ENCODE measurements at regions not wholly inside any gene's neighbourhood (a gene's known extent, or its start where the extent isn't known, plus 50 kb on each side); places are given as distances from the start of the nearest gene placed in this dataset.
A peak's percentile ranks its signal among the peaks of the same experiment; 100 is the strongest.

DNA sequence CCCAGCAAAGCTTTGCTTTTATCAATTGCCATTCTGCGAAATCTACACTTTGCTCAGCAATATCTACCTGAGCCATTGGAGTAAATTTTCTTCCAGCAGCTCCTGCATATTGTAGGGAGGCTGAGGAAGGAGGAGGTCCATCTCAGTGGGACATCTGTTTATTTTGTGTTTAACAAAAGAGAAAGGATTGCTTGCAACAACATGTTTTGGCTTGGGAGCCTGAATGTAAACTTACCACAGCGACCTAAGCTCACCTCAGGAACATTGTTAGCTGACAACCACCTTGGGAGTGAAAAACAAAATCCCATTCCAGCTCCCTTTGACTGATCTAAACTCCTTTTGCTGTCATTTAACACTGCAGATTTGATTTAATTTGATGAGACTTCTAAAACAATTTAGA, 356.1 kb downstream of the SS18 start:
- H3K4me3 ChIP-seq (ENCODE audit: low read length), result no peak overlapping the region
- H3K27ac ChIP-seq (ENCODE audit: low read length), result no peak overlapping the region
- no peak for DNase-seq
- H3K36me3 ChIP-seq (ENCODE audit: control insufficient read depth, insufficient read depth, low read length), result no peaks in the 10 kb centered on the region
- H3K27me3 ChIP-seq (ENCODE audit: control insufficient read depth, insufficient read depth, low read length), result no peaks in the 10 kb centered on the region
- H3K4me1 ChIP-seq (ENCODE audit: control insufficient read depth, insufficient read depth, low read length), result peaks cover 33% of the 10 kb centered on the region
- H3K9me3 ChIP-seq (replicated peaks; ENCODE audit: control insufficient read depth, low read depth, low read length), result peaks cover 11% of the 10 kb centered on the region
- WGBS (ENCODE audit: insufficient coverage), result no CpG with 5 or more reads among the region's 2 CpGs

DNA sequence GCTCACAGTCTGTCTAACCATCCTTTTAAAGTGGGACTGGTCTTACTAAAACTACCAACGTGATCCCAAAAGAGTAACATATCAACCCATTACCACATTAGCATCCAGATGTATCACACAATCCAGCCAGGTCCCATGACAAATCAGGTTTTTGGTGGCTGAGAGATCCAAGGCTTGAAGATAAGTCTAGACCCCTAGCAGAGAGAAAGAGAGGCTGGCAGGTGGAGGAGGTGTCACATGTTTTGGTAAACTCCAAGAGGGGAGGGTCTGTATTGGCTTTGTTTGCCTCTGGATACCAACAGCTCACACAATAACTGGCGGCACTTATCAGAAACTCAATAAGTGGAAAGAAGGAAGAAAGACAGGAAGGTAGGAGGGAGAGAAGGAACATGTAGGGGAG, 357.6 kb downstream of the SS18 start:
- no peak overlapping the region for H3K27ac ChIP-seq (ENCODE audit: low read length)
- H3K4me1 ChIP-seq (ENCODE audit: control insufficient read depth, insufficient read depth, low read length), result peaks cover 27% of the 10 kb centered on the region
- peaks cover 11% of the 10 kb centered on the region for H3K9me3 ChIP-seq (replicated peaks; ENCODE audit: control insufficient read depth, low read depth, low read length)
- H3K36me3 ChIP-seq (ENCODE audit: control insufficient read depth, insufficient read depth, low read length), result no peaks in the 10 kb centered on the region
- DNase-seq, result no peak
- no peak overlapping the region for H3K4me3 ChIP-seq (ENCODE audit: low read length)
- no CpG with 5 or more reads among the region's 2 CpGs for WGBS (ENCODE audit: insufficient coverage)
- H3K27me3 ChIP-seq (ENCODE audit: control insufficient read depth, insufficient read depth, low read length), result no peaks in the 10 kb centered on the region

DNA sequence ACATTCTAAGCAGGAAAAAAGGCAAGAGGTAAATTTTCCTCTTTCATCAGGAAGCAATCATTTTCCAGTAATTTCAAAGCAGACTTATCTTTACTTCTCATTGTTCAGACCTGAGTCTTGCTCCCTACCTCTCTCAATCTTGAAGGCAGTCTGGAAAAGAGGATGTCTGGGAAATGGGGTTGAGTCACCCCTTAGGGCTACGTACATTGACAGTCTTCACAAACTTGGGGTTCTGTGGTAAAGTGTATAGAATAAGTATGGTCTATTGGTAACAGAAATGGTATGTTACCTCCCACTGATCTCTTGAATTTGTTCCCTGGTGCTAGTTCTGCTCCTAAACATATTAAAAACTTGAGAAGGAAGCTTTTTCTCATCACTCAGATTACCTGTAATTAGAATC, 361.3 kb downstream of the SS18 start:
- Histone ChIP-seq H3K4me3 (ENCODE audit: low read length) (no peak overlapping the region), H3K4me1 (ENCODE audit: control insufficient read depth, insufficient read depth, low read length) (peaks cover 13% of the 10 kb centered on the region), H3K27ac (ENCODE audit: low read length) (no peak overlapping the region), H3K9me3 (replicated peaks; ENCODE audit: control insufficient read depth, low read depth, low read length) (peaks cover 11% of the 10 kb centered on the region), H3K27me3 (ENCODE audit: control insufficient read depth, insufficient read depth, low read length) (no peaks in the 10 kb centered on the region), H3K36me3 (ENCODE audit: control insufficient read depth, insufficient read depth, low read length) (no peaks in the 10 kb centered on the region)
- no CpG with 5 or more reads among the region's 1 CpG for WGBS (ENCODE audit: insufficient coverage)
- DNase-seq, result no peak

DNA sequence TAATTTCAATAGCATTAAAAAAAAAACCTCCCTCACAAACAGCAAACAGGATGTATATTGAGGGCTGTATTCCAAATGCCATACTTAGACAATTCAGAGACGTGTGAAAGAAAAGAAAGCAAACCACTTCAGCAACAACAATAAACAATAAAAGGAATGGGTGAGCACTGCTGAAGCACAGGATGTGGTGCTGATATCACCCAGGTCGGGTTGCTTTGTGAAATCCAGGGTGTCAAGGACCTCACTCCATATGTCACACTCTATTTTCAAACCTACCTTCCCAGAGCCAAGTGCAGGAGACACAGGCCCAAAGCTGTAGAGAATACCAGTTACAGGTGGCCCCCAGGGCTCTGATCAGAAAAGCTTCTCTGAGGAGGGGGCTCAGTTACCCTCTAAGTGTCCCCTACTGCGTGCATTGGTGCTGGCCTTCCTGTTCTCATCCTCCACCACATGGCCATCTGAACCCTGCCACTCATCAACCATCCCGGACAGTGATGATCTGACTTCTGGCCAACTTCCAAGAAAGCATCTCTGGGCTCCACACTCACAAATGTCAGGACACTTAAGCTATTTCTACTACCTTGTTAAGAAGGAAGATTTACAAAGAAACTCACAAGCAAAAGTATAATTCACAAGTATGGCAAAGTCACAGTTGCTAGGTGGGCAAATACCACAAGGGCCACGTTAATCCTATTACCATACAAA, 363.0 kb downstream of the SS18 start:
- Histone ChIP-seq H3K9me3 (replicated peaks; ENCODE audit: control insufficient read depth, low read depth, low read length) (peaks cover 13% of the 10 kb centered on the region), H3K4me3 (ENCODE audit: low read length) (no peak overlapping the region), H3K27me3 (ENCODE audit: control insufficient read depth, insufficient read depth, low read length) (no peaks in the 10 kb centered on the region), H3K36me3 (ENCODE audit: control insufficient read depth, insufficient read depth, low read length) (no peaks in the 10 kb centered on the region), H3K27ac (ENCODE audit: low read length) (peak overlapping the region; percentile 49), H3K4me1 (ENCODE audit: control insufficient read depth, insufficient read depth, low read length) (peaks cover 13% of the 10 kb centered on the region)
- peak; percentile 27 for DNase-seq
- WGBS (ENCODE audit: insufficient coverage), result 46% methylated on average over 2 of the region's 5 CpGs

DNA sequence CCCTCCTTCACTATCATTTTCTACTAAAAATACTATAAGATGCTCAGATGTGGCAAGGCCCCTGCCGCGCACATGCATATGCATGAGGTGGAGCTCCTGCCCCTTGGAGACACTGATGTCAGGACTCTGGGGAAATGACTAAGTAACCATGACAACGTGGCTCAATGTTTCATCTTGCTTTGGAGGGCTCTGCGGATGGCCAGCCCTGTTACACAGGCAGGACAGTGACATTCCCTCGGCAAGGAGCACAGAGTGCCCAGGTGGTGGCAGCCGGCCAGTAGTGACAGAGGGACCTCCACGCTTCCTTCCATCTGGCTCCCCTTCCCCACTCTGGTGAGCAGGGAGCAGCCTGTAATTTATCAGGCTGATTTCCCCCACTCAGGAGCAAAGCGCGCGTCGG, 364.1 kb downstream of the SS18 start:
- H3K4me3 ChIP-seq (ENCODE audit: low read length), result no peak overlapping the region
- peaks cover 13% of the 10 kb centered on the region for H3K4me1 ChIP-seq (ENCODE audit: control insufficient read depth, insufficient read depth, low read length)
- peak; percentile 50 for DNase-seq
- no peak overlapping the region for H3K27ac ChIP-seq (ENCODE audit: low read length)
- no peaks in the 10 kb centered on the region for H3K36me3 ChIP-seq (ENCODE audit: control insufficient read depth, insufficient read depth, low read length)
- 25% methylated on average over 5 of the region's 11 CpGs for WGBS (ENCODE audit: insufficient coverage)
- H3K27me3 ChIP-seq (ENCODE audit: control insufficient read depth, insufficient read depth, low read length), result no peaks in the 10 kb centered on the region
- peaks cover 10% of the 10 kb centered on the region for H3K9me3 ChIP-seq (replicated peaks; ENCODE audit: control insufficient read depth, low read depth, low read length)

DNA sequence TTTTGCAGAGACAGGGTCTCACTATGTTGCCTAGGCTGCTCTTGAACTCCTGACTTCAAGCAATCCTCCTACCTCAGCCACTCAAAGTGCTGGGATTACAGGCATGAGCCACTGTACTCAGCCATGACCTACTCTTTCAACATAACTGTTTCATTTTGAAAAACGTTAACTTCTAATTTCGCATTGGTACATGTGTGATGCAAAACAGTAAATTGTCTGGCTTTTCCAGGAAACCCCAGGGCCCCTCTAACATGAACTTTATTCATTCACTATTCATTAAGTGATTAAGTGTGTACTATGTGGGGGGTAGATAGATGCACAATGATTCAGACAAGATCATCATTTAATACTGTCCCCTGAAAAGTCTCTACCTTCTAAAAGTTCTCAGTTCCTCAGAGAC, 364.9 kb downstream of the SS18 start:
- Histone ChIP-seq H3K36me3 (ENCODE audit: control insufficient read depth, insufficient read depth, low read length) (no peaks in the 10 kb centered on the region), H3K27me3 (ENCODE audit: control insufficient read depth, insufficient read depth, low read length) (no peaks in the 10 kb centered on the region), H3K4me3 (ENCODE audit: low read length) (no peak overlapping the region), H3K27ac (ENCODE audit: low read length) (no peak overlapping the region), H3K9me3 (replicated peaks; ENCODE audit: control insufficient read depth, low read depth, low read length) (peaks cover 4% of the 10 kb centered on the region), H3K4me1 (ENCODE audit: control insufficient read depth, insufficient read depth, low read length) (peaks cover 13% of the 10 kb centered on the region)
- no CpG with 5 or more reads among the region's 2 CpGs for WGBS (ENCODE audit: insufficient coverage)
- no peak for DNase-seq

DNA sequence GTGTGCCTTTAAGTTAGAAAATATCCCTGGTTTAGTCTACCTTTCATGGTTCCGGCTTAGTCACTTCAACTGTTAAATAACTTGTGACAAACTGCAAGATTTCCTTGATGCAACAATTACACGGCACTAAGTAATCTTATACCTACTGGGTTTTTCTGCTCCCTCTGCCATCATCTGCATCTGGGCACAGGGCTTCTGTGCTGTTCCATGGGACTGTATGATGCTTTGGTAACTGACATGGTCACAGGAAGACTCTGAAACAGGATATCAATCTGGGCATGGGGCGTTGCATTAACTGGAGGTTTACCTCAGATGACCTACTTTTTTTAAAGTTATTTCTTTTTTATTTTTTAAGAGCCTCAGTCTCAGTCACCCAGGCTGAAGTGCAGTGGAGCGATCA, 365.4 kb downstream of the SS18 start:
- WGBS (ENCODE audit: insufficient coverage), result 79% methylated on average over 2 of the region's 4 CpGs
- no peak for DNase-seq
- Histone ChIP-seq H3K27ac (ENCODE audit: low read length) (no peak overlapping the region), H3K9me3 (replicated peaks; ENCODE audit: control insufficient read depth, low read depth, low read length) (peaks cover 3% of the 10 kb centered on the region), H3K4me3 (ENCODE audit: low read length) (no peak overlapping the region), H3K36me3 (ENCODE audit: control insufficient read depth, insufficient read depth, low read length) (no peaks in the 10 kb centered on the region), H3K4me1 (ENCODE audit: control insufficient read depth, insufficient read depth, low read length) (peaks cover 13% of the 10 kb centered on the region), H3K27me3 (ENCODE audit: control insufficient read depth, insufficient read depth, low read length) (no peaks in the 10 kb centered on the region)

DNA sequence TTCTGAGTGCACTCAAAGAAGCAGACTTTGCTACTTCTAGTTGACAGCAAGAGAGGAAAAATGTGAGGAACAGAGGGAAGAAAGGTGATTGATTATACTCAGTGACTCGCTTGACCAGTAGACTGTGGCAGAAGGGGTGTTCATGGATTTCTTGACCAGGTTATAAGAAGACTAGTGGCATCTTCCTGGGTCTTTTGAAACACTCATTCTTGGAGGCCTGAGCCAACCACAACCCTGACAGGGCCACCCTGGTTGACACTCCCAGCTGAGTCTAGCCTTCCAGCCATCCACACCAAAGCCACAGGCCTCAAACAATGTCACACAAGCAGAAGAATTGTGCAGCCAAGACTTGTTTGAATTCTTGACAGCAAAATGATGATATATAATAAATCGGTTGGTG, 366.3 kb downstream of the SS18 start:
- Histone ChIP-seq H3K27ac (ENCODE audit: low read length) (no peak overlapping the region), H3K4me1 (ENCODE audit: control insufficient read depth, insufficient read depth, low read length) (peaks cover 13% of the 10 kb centered on the region), H3K4me3 (ENCODE audit: low read length) (no peak overlapping the region), H3K36me3 (ENCODE audit: control insufficient read depth, insufficient read depth, low read length) (no peaks in the 10 kb centered on the region), H3K9me3 (replicated peaks; ENCODE audit: control insufficient read depth, low read depth, low read length) (peaks cover 3% of the 10 kb centered on the region), H3K27me3 (ENCODE audit: control insufficient read depth, insufficient read depth, low read length) (no peaks in the 10 kb centered on the region)
- no peak for DNase-seq
- 100% methylated on average over 1 of the region's 2 CpGs for WGBS (ENCODE audit: insufficient coverage)

DNA sequence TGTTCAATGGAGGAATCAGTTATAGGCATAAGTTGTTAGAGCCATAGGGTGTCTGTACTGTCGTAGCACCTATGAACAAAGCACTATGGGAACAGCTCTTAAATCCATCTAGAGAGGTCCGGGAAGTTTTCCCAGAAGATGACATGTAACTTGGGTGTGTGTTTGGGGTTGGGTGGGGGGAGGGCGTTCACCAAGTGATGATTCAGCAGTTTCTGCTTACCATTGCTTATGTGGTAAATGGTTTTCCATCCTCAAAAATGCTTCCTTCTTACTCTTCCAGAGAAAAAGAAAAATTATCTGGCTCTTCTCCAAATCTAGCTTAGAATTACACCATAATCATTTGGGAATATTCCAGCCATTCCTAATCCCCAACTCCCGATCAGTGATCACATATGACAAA, 361.1 kb upstream of the ZNF521 start:
- no peak for DNase-seq
- H3K4me1 ChIP-seq (ENCODE audit: control insufficient read depth, insufficient read depth, low read length), result no peaks in the 10 kb centered on the region
- WGBS (ENCODE audit: insufficient coverage), result no CpG with 5 or more reads among the region's 4 CpGs
- H3K9me3 ChIP-seq (replicated peaks; ENCODE audit: control insufficient read depth, low read depth, low read length), result peaks cover 13% of the 10 kb centered on the region
- no peaks in the 10 kb centered on the region for H3K36me3 ChIP-seq (ENCODE audit: control insufficient read depth, insufficient read depth, low read length)
- H3K4me3 ChIP-seq (ENCODE audit: low read length), result no peak overlapping the region
- no peaks in the 10 kb centered on the region for H3K27me3 ChIP-seq (ENCODE audit: control insufficient read depth, insufficient read depth, low read length)
- no peak overlapping the region for H3K27ac ChIP-seq (ENCODE audit: low read length)

DNA sequence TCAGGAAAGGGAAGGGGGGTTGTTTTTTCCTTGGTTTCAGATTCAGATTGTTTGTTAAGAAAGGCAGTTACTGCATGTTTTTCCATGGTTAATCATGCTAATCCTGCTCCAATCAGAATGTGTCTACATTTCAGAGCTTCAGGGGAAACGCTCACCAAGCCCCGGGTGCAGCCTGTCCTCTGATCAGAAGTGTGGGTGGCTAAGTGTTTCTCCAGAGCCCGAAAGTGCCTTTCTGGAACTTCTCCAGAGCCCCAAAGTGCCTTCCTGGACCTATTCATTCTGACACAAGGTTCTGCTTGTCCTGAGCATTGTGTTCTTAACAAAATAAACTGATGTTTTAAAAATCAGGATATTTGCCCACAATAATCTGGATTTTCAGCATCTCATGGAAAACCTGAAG, 359.0 kb upstream of the ZNF521 start:
- no peak overlapping the region for H3K4me3 ChIP-seq (ENCODE audit: low read length)
- no peak for DNase-seq
- H3K4me1 ChIP-seq (ENCODE audit: control insufficient read depth, insufficient read depth, low read length), result no peaks in the 10 kb centered on the region
- no peaks in the 10 kb centered on the region for H3K36me3 ChIP-seq (ENCODE audit: control insufficient read depth, insufficient read depth, low read length)
- no peaks in the 10 kb centered on the region for H3K27me3 ChIP-seq (ENCODE audit: control insufficient read depth, insufficient read depth, low read length)
- 33% methylated on average over 1 of the region's 3 CpGs for WGBS (ENCODE audit: insufficient coverage)
- H3K27ac ChIP-seq (ENCODE audit: low read length), result no peak overlapping the region
- H3K9me3 ChIP-seq (replicated peaks; ENCODE audit: control insufficient read depth, low read depth, low read length), result peaks cover 10% of the 10 kb centered on the region

DNA sequence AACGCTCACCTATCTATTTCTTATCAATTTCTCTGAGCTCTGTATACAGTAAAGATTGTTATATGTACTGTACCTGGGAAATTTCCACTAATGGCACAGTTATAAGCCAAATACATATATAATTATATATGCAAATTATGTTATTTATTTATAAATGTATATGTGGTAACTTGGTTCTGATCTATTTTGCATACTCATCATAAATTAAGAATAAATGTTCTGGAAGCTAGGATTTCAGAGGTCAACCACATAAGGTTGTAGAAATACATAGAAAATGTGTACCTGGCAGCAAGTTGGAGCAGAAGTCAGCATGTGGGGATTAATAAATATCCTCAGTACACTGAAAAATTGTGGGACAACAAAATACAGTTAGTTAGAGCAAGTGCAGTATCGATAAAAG, 353.7 kb upstream of the ZNF521 start:
- Histone ChIP-seq H3K4me3 (ENCODE audit: low read length) (no peak overlapping the region), H3K27ac (ENCODE audit: low read length) (no peak overlapping the region), H3K9me3 (replicated peaks; ENCODE audit: control insufficient read depth, low read depth, low read length) (no peaks in the 10 kb centered on the region), H3K27me3 (ENCODE audit: control insufficient read depth, insufficient read depth, low read length) (no peaks in the 10 kb centered on the region), H3K36me3 (ENCODE audit: control insufficient read depth, insufficient read depth, low read length) (no peaks in the 10 kb centered on the region), H3K4me1 (ENCODE audit: control insufficient read depth, insufficient read depth, low read length) (peaks cover 3% of the 10 kb centered on the region)
- no CpG with 5 or more reads among the region's 2 CpGs for WGBS (ENCODE audit: insufficient coverage)
- DNase-seq, result no peak
